ENCODE measurements at regions not wholly inside any gene's neighbourhood (a gene's known extent, or its start where the extent isn't known, plus 50 kb on each side); places are given as distances from the start of the nearest gene placed in this dataset.

- Histone ChIP-seq H4K20me1 (ENCODE audit: insufficient read depth, low read length, poor library complexity, severe bottlenecking) (no peaks in the 10 kb centered on the region), H3K9ac (ENCODE audit: low read depth, low read length, poor library complexity, severe bottlenecking) (no peak overlapping the region), H3K79me2 (ENCODE audit: insufficient read depth, low read length) (no peaks in the 10 kb centered on the region), H3K9me3 (ENCODE audit: insufficient read depth, low read depth, low read length) (no peaks in the 10 kb centered on the region), H3F3A (ENCODE audit: low read depth) (no peaks in the 10 kb centered on the region), H3K36me3 (ENCODE audit: insufficient read depth, low read length) (no peaks in the 10 kb centered on the region), H3K9me2 (replicated peaks; ENCODE audit: low read depth, low read length) (no peaks in the 10 kb centered on the region), H3K4me1 (ENCODE audit: insufficient read depth, low read length, poor library complexity, severe bottlenecking) (no peaks in the 10 kb centered on the region), H2AFZ (ENCODE audit: low read length) (no peak overlapping the region), H3K27me3 (ENCODE audit: insufficient read depth, low read length, poor library complexity, severe bottlenecking) (no peaks in the 10 kb centered on the region), H3K4me2 (ENCODE audit: low read depth, low read length, poor library complexity, severe bottlenecking) (no peak overlapping the region), H3K4me3 (ENCODE audit: low read length, poor library complexity, severe bottlenecking) (no peak overlapping the region)
- TF ChIP-seq CTCF (conservative IDR thresholded peaks at IDR 0.05; ENCODE audit: low read length) = no peak; the same call in 1 of the 2 replicates
- no peak for TF ChIP-seq EZH2phosphoT487 (IDR thresholded peaks at IDR 0.05; ENCODE audit: borderline replicate concordance)
Measured at GRCh38 chr17:79301469-79301868, 226.8 kb downstream of the ENGASE start.

GRCh38 chr17:79299349-79299748 lies 224.7 kb downstream of the ENGASE start:
- Histone ChIP-seq H3K4me1 (ENCODE audit: insufficient read depth, low read length, poor library complexity, severe bottlenecking) (no peaks in the 10 kb centered on the region), H3K9me2 (replicated peaks; ENCODE audit: low read depth, low read length) (no peaks in the 10 kb centered on the region)

GRCh38 chr17:79298799-79299198 lies 224.2 kb downstream of the ENGASE start:
- Histone ChIP-seq H3K9me2 (replicated peaks; ENCODE audit: low read depth, low read length) (no peaks in the 10 kb centered on the region), H3K9me3 (ENCODE audit: insufficient read depth, low read depth, low read length) (no peaks in the 10 kb centered on the region), H3K36me3 (ENCODE audit: insufficient read depth, low read length) (no peaks in the 10 kb centered on the region), H3K4me3 (ENCODE audit: low read length, poor library complexity, severe bottlenecking) (no peak overlapping the region), H3K4me1 (ENCODE audit: insufficient read depth, low read length, poor library complexity, severe bottlenecking) (no peaks in the 10 kb centered on the region), H3K4me2 (ENCODE audit: low read depth, low read length, poor library complexity, severe bottlenecking) (no peak overlapping the region), H2AFZ (ENCODE audit: low read length) (no peak overlapping the region), H3K27me3 (ENCODE audit: insufficient read depth, low read length, poor library complexity, severe bottlenecking) (no peaks in the 10 kb centered on the region), H3K79me2 (ENCODE audit: insufficient read depth, low read length) (no peaks in the 10 kb centered on the region), H4K20me1 (ENCODE audit: insufficient read depth, low read length, poor library complexity, severe bottlenecking) (no peaks in the 10 kb centered on the region), H3K9ac (ENCODE audit: low read depth, low read length, poor library complexity, severe bottlenecking) (no peak overlapping the region), H3F3A (ENCODE audit: low read depth) (no peaks in the 10 kb centered on the region)
- no peak for TF ChIP-seq EZH2phosphoT487 (IDR thresholded peaks at IDR 0.05; ENCODE audit: borderline replicate concordance)
- no peak for TF ChIP-seq CTCF (conservative IDR thresholded peaks at IDR 0.05; ENCODE audit: low read length)

More at GRCh38 chr17:79299349-79299748, 224.7 kb downstream of the ENGASE start:
- H4K20me1 ChIP-seq (ENCODE audit: insufficient read depth, low read length, poor library complexity, severe bottlenecking) = no peaks in the 10 kb centered on the region
- H3F3A ChIP-seq (ENCODE audit: low read depth) = no peaks in the 10 kb centered on the region
- no peaks in the 10 kb centered on the region for H3K9me3 ChIP-seq (ENCODE audit: insufficient read depth, low read depth, low read length)
- TF ChIP-seq CTCF (conservative IDR thresholded peaks at IDR 0.05; ENCODE audit: low read length) (no peak), EZH2phosphoT487 (IDR thresholded peaks at IDR 0.05; ENCODE audit: borderline replicate concordance) (no peak)
- H3K27me3 ChIP-seq (ENCODE audit: insufficient read depth, low read length, poor library complexity, severe bottlenecking) = no peaks in the 10 kb centered on the region
- H3K9ac ChIP-seq (ENCODE audit: low read depth, low read length, poor library complexity, severe bottlenecking) = no peak overlapping the region
- no peak overlapping the region for H2AFZ ChIP-seq (ENCODE audit: low read length)
- H3K4me2 ChIP-seq (ENCODE audit: low read depth, low read length, poor library complexity, severe bottlenecking) = no peak overlapping the region
- H3K79me2 ChIP-seq (ENCODE audit: insufficient read depth, low read length) = no peaks in the 10 kb centered on the region
- no peaks in the 10 kb centered on the region for H3K36me3 ChIP-seq (ENCODE audit: insufficient read depth, low read length)
- H3K4me3 ChIP-seq (ENCODE audit: low read length, poor library complexity, severe bottlenecking) = no peak overlapping the region
